Effector memory CD8-positive, alpha-beta T cell (primary cell): ENCODE measurements at regions not wholly inside any gene's neighbourhood (a gene's known extent, or its start where the extent isn't known, plus 50 kb on each side); places are given as distances from the start of the nearest gene placed in this dataset.
"Not testable (repeated sequence)": the region's sequence is repeated elsewhere in the genome, so short reads cannot be mapped to it uniquely, and the experiment has no call there.

Experiments
- ATAC-seq: fragments of 150-1000 bp; cut with Tn5 transposase; replicated peaks from 2 replicates; pipeline ENCODE4 v1.10.0; 2021; ENCODE audit warnings: mild to moderate bottlenecking, moderate library complexity
- DNase-seq, 3 experiments: peaks; one replicate each; pipeline ENCODE4 v3.0.0; 2021
- H3K27ac Mint-ChIP-seq, 2 donors: one replicate each; pipeline ENCODE4 v1.8.0; 2022; ENCODE audit warnings: mild to moderate bottlenecking in 2 of 2, mixed read lengths in 2 of 2, moderate library complexity in 2 of 2
- H3K27me3 Mint-ChIP-seq, 2 donors: one replicate each; pipeline ENCODE4 v1.8.0; 2022; ENCODE audit warnings: mixed read lengths in 2 of 2
- H3K36me3 Mint-ChIP-seq: one replicate; pipeline ENCODE4 v1.8.0; 2022; ENCODE audit warnings: mild to moderate bottlenecking, moderate library complexity, mixed read lengths; ENCODE audit not compliant: insufficient read depth
- H3K4me1 Mint-ChIP-seq, 2 donors: one replicate each; pipeline ENCODE4 v1.8.0; 2022; ENCODE audit warnings: low read depth in 2 of 2, mixed read lengths in 2 of 2
- H3K4me3 Mint-ChIP-seq, 2 donors: one replicate each; pipeline ENCODE4 v1.8.0; 2022; ENCODE audit warnings: mild to moderate bottlenecking in 2 of 2, mixed read lengths in 2 of 2, moderate library complexity in 2 of 2
- H3K9me3 Mint-ChIP-seq, 2 donors: one replicate each; pipeline ENCODE4 v1.8.0; 2022; ENCODE audit warnings: mixed read lengths in 2 of 2

- H3K4me1 Mint-ChIP-seq = no peaks in the 10 kb centered on the region
- DNase-seq = no peak
- ATAC-seq = no peak
Measured at GRCh38 chr11:15663777-15664218, 549.1 kb downstream of the INSC start.

GRCh38 chr11:15665368-15665871 is 550.7 kb downstream of the INSC start:
- Mint-ChIP-seq H3K36me3 (no peaks in the 10 kb centered on the region), H3K27me3 (peaks cover 5 to 21% of the 10 kb centered on the region in 2 donors), H3K4me3 (no peak overlapping the region), H3K9me3 (peaks cover 13 to 20% of the 10 kb centered on the region in 2 donors), H3K27ac (no peak overlapping the region), H3K4me1 (no peaks in the 10 kb centered on the region)
- no peak for DNase-seq
- ATAC-seq = no peak

More at GRCh38 chr11:15663777-15664218, 549.1 kb downstream of the INSC start:
- Mint-ChIP-seq H3K4me3 (no peak overlapping the region), H3K9me3 (peaks cover 13 to 18% of the 10 kb centered on the region in 2 donors), H3K27me3 (peaks cover 5 to 21% of the 10 kb centered on the region in 2 donors), H3K27ac (no peak overlapping the region), H3K36me3 (no peaks in the 10 kb centered on the region)

GRCh38 chr11:15667127-15667725 is 552.5 kb downstream of the INSC start:
- ATAC-seq = no peak
- H3K27me3 Mint-ChIP-seq = peaks cover 0 to 19% of the 10 kb centered on the region in 2 donors
- H3K4me1 Mint-ChIP-seq = no peaks in the 10 kb centered on the region
- peaks cover 16 to 29% of the 10 kb centered on the region in 2 donors for H3K9me3 Mint-ChIP-seq
- no peak for DNase-seq
- H3K27ac Mint-ChIP-seq = no peak overlapping the region
- H3K36me3 Mint-ChIP-seq = no peaks in the 10 kb centered on the region
- H3K4me3 Mint-ChIP-seq = no peak overlapping the region

- ATAC-seq (no peak), DNase-seq (no peak)
- no peaks in the 10 kb centered on the region for H3K4me1 Mint-ChIP-seq
- H3K9me3 Mint-ChIP-seq = peaks cover 14 to 26% of the 10 kb centered on the region in 2 donors
- peaks cover 0 to 16% of the 10 kb centered on the region in 2 donors for H3K27me3 Mint-ChIP-seq
- no peak overlapping the region for H3K27ac Mint-ChIP-seq
- H3K36me3 Mint-ChIP-seq = no peaks in the 10 kb centered on the region
- no peak overlapping the region for H3K4me3 Mint-ChIP-seq
Measured at GRCh38 chr11:15668718-15669117, 554.0 kb downstream of the INSC start.

GRCh38 chr11:15670520-15671070 is 555.9 kb downstream of the INSC start:
- no peak for DNase-seq
- Mint-ChIP-seq H3K27ac (no peak overlapping the region), H3K36me3 (no peaks in the 10 kb centered on the region), H3K4me3 (no peak overlapping the region), H3K9me3 (peaks cover 14 to 20% of the 10 kb centered on the region in 2 donors), H3K4me1 (no peaks in the 10 kb centered on the region), H3K27me3 (peaks cover 0 to 16% of the 10 kb centered on the region in 2 donors)
- ATAC-seq = no peak

- DNase-seq (no peak), ATAC-seq (no peak)
- Mint-ChIP-seq H3K9me3 (peaks cover 14 to 20% of the 10 kb centered on the region in 2 donors), H3K27me3 (peaks cover 0 to 16% of the 10 kb centered on the region in 2 donors), H3K4me1 (no peaks in the 10 kb centered on the region), H3K27ac (no peak overlapping the region), H3K36me3 (no peaks in the 10 kb centered on the region), H3K4me3 (no peak overlapping the region)
Measured at GRCh38 chr11:15671216-15671615, 556.5 kb downstream of the INSC start.

GRCh38 chr11:15672825-15673224 is 558.1 kb downstream of the INSC start:
- no peaks in the 10 kb centered on the region for H3K4me1 Mint-ChIP-seq
- H3K27me3 Mint-ChIP-seq = peaks cover 0 to 16% of the 10 kb centered on the region in 2 donors
- H3K36me3 Mint-ChIP-seq = no peaks in the 10 kb centered on the region
- no peak for DNase-seq
- no peak for ATAC-seq
- H3K9me3 Mint-ChIP-seq = peaks cover 14 to 20% of the 10 kb centered on the region in 2 donors
- no peak overlapping the region for H3K4me3 Mint-ChIP-seq
- H3K27ac Mint-ChIP-seq = no peak overlapping the region

GRCh38 chr11:15673408-15673831 is 558.7 kb downstream of the INSC start:
- H3K27ac Mint-ChIP-seq = no peak overlapping the region
- H3K4me1 Mint-ChIP-seq = no peaks in the 10 kb centered on the region
- peaks cover 0 to 16% of the 10 kb centered on the region in 2 donors for H3K27me3 Mint-ChIP-seq
- peaks cover 10 to 17% of the 10 kb centered on the region in 2 donors for H3K9me3 Mint-ChIP-seq
- no peak overlapping the region for H3K4me3 Mint-ChIP-seq
- no peak for ATAC-seq
- no peaks in the 10 kb centered on the region for H3K36me3 Mint-ChIP-seq
- DNase-seq = no peak

- no peak for ATAC-seq
- peaks cover 0 to 16% of the 10 kb centered on the region in 2 donors for H3K27me3 Mint-ChIP-seq
- H3K9me3 Mint-ChIP-seq = peaks cover 15 to 17% of the 10 kb centered on the region in 2 donors
- H3K27ac Mint-ChIP-seq = no peak overlapping the region
- H3K4me3 Mint-ChIP-seq = no peak overlapping the region
- H3K36me3 Mint-ChIP-seq = no peaks in the 10 kb centered on the region
- DNase-seq = no peak
- no peaks in the 10 kb centered on the region for H3K4me1 Mint-ChIP-seq
Measured at GRCh38 chr11:15674756-15675155, 560.0 kb downstream of the INSC start.

GRCh38 chr11:15675683-15676082 is 561.0 kb downstream of the INSC start:
- Mint-ChIP-seq H3K27me3 (peaks cover 0 to 13% of the 10 kb centered on the region in 2 donors), H3K27ac (no peak overlapping the region), H3K36me3 (no peaks in the 10 kb centered on the region), H3K4me1 (no peaks in the 10 kb centered on the region), H3K4me3 (no peak overlapping the region), H3K9me3 (peaks cover 15% of the 10 kb centered on the region in 2 donors)
- ATAC-seq (no peak), DNase-seq (no peak)

GRCh38 chr11:15677181-15677580 is 562.5 kb downstream of the INSC start:
- ATAC-seq = no peak
- no peak for DNase-seq
- Mint-ChIP-seq H3K36me3 (no peaks in the 10 kb centered on the region), H3K4me1 (no peaks in the 10 kb centered on the region), H3K9me3 (peaks cover under 1 to 7% of the 10 kb centered on the region in 2 donors), H3K4me3 (no peak overlapping the region), H3K27ac (no peak overlapping the region), H3K27me3 (no peaks in the 10 kb centered on the region)

- ATAC-seq = no peak
Measured at GRCh38 chr11:15683528-15683927, 568.8 kb downstream of the INSC start.

GRCh38 chr11:15685306-15685705 is 570.6 kb downstream of the INSC start:
- H3K4me3 Mint-ChIP-seq = no peak overlapping the region
- H3K9me3 Mint-ChIP-seq = peaks cover 0 to 3% of the 10 kb centered on the region in 2 donors
- H3K4me1 Mint-ChIP-seq = no peaks in the 10 kb centered on the region

More at GRCh38 chr11:15683528-15683927, 568.8 kb downstream of the INSC start:
- peaks cover 3 to 5% of the 10 kb centered on the region in 2 donors for H3K9me3 Mint-ChIP-seq
- no peaks in the 10 kb centered on the region for H3K36me3 Mint-ChIP-seq
- no peak overlapping the region for H3K4me3 Mint-ChIP-seq
- H3K4me1 Mint-ChIP-seq = no peaks in the 10 kb centered on the region
- no peaks in the 10 kb centered on the region for H3K27me3 Mint-ChIP-seq
- no peak for DNase-seq
- no peak overlapping the region for H3K27ac Mint-ChIP-seq

GRCh38 chr11:15686259-15686658 is 571.5 kb downstream of the INSC start:
- DNase-seq, H3K9me3 Mint-ChIP-seq, ATAC-seq, H3K27ac Mint-ChIP-seq, H3K27me3 Mint-ChIP-seq, H3K4me1 Mint-ChIP-seq, H3K4me3 Mint-ChIP-seq, H3K36me3 Mint-ChIP-seq: not testable (repeated sequence)

More at GRCh38 chr11:15685306-15685705, 570.6 kb downstream of the INSC start:
- no peak for ATAC-seq
- H3K27ac Mint-ChIP-seq = no peak overlapping the region
- H3K27me3 Mint-ChIP-seq = no peaks in the 10 kb centered on the region
- H3K36me3 Mint-ChIP-seq = no peaks in the 10 kb centered on the region
- DNase-seq = no peak
